Thymus (tissue), 11 donors: ENCODE measurements at regions not wholly inside any gene's neighbourhood (a gene's known extent, or its start where the extent isn't known, plus 50 kb on each side); places are given as distances from the start of the nearest gene placed in this dataset.
"Not testable (repeated sequence)": the region's sequence is repeated elsewhere in the genome, so short reads cannot be mapped to it uniquely, and the experiment has no call there.

Source experiments
- DNase-seq, 9 donors: peaks; one replicate each; pipeline ENCODE4 v3.0.0-alpha.2; 2013; ENCODE audit warnings: low spot score in 9 of 9, low read depth in 6 of 9, missing footprints in 1 of 9
- H3K27ac ChIP-seq, 2 donors: one replicate each; pipeline ENCODE4 v1.5.1; 2013; ENCODE audit warnings: control low read depth in 1 of 2, low read depth in 1 of 2, low read length in 1 of 2, mild to moderate bottlenecking in 1 of 2, moderate library complexity in 1 of 2
- H3K27me3 ChIP-seq, 2 donors: one replicate each; pipeline ENCODE4 v1.5.1; 2013; ENCODE audit warnings: low read length in 1 of 2; ENCODE audit not compliant: control insufficient read depth in 2 of 2, insufficient read depth in 1 of 2
- H3K36me3 ChIP-seq, 2 donors: one replicate each; pipeline ENCODE4 v1.5.1; 2013; ENCODE audit warnings: low read length in 1 of 2, mild to moderate bottlenecking in 1 of 2, moderate library complexity in 1 of 2; ENCODE audit not compliant: control insufficient read depth in 2 of 2, insufficient read depth in 2 of 2
- H3K4me1 ChIP-seq, 2 donors: one replicate each; pipeline ENCODE4 v1.5.1; 2013; ENCODE audit warnings: low read length in 2 of 2; ENCODE audit not compliant: control insufficient read depth in 2 of 2, insufficient read depth in 2 of 2
- H3K4me3 ChIP-seq, 2 donors: one replicate each; pipeline ENCODE4 v1.5.1; 2013; ENCODE audit warnings: low read length in 2 of 2, control low read depth in 1 of 2, mild to moderate bottlenecking in 1 of 2
- H3K9me3 ChIP-seq, 2 donors: one replicate each; pipeline ENCODE4 v1.5.1; 2013; ENCODE audit warnings: low read length in 1 of 2, mild to moderate bottlenecking in 1 of 2; ENCODE audit not compliant: control insufficient read depth in 2 of 2, insufficient read depth in 1 of 2
- whole genome bisulfite sequencing: extraction: QIAGEN DNeasy Blood & Tissue Kit; methylation state at CpG from one replicate; pipeline ENCODE4 v1.1.7; 2013; 5-methylcytosine and 5-hydroxymethylcytosine counted together
- donor health status: healthy.

GRCh38 chr6:81966968-81967367 lies 214.5 kb upstream of the TENT5A start:
- no peak overlapping the region for H3K27ac ChIP-seq
- H3K4me3 ChIP-seq, result no peak overlapping the region
- peaks cover 2 to 13% of the 10 kb centered on the region in 2 donors for H3K9me3 ChIP-seq
- WGBS, result 82% methylated on average over 2 of the region's 2 CpGs
- no peaks in the 10 kb centered on the region for H3K4me1 ChIP-seq
- DNase-seq, result no peak
- no peaks in the 10 kb centered on the region for H3K27me3 ChIP-seq
- no peaks in the 10 kb centered on the region for H3K36me3 ChIP-seq

- DNase-seq, result no peak
- no peak overlapping the region for H3K4me3 ChIP-seq
- peaks cover 0 to 3% of the 10 kb centered on the region in 2 donors for H3K9me3 ChIP-seq
- H3K27ac ChIP-seq, result no peak overlapping the region
- WGBS, result 91% methylated on average over 3 of the region's 3 CpGs
- H3K36me3 ChIP-seq, result no peaks in the 10 kb centered on the region
- H3K27me3 ChIP-seq, result no peaks in the 10 kb centered on the region
- no peaks in the 10 kb centered on the region for H3K4me1 ChIP-seq
These were observed 209.7 kb upstream of the TENT5A start for GRCh38 chr6:81962198-81962597.

GRCh38 chr6:81950877-81951276 lies 198.4 kb upstream of the TENT5A start:
- Histone ChIP-seq H3K4me3 (no peak overlapping the region), H3K36me3 (no peaks in the 10 kb centered on the region), H3K4me1 (no peaks in the 10 kb centered on the region), H3K27ac (no peak overlapping the region), H3K9me3 (no peaks in the 10 kb centered on the region), H3K27me3 (no peaks in the 10 kb centered on the region)
- no peak for DNase-seq
- 1% methylated on average over 1 of the region's 1 CpG for WGBS

- Histone ChIP-seq H3K9me3 (no peaks in the 10 kb centered on the region), H3K27me3 (no peaks in the 10 kb centered on the region), H3K4me3 (no peak overlapping the region), H3K4me1 (no peaks in the 10 kb centered on the region), H3K36me3 (no peaks in the 10 kb centered on the region), H3K27ac (no peak overlapping the region)
- DNase-seq, result no peak
These were observed 196.4 kb upstream of the TENT5A start for GRCh38 chr6:81948861-81949260.

- H3K4me3 ChIP-seq, H3K9me3 ChIP-seq, H3K36me3 ChIP-seq, H3K27ac ChIP-seq, H3K4me1 ChIP-seq, H3K27me3 ChIP-seq, DNase-seq: not testable (repeated sequence)
- 92% methylated on average over 4 of the region's 4 CpGs for WGBS
These were observed 195.7 kb upstream of the TENT5A start for GRCh38 chr6:81948196-81948595.

GRCh38 chr6:81944661-81945060 lies 192.2 kb upstream of the TENT5A start:
- Histone ChIP-seq H3K9me3 (no peaks in the 10 kb centered on the region), H3K4me3 (no peak overlapping the region), H3K36me3 (no peaks in the 10 kb centered on the region), H3K4me1 (no peaks in the 10 kb centered on the region), H3K27ac (no peak overlapping the region), H3K27me3 (no peaks in the 10 kb centered on the region)
- 91% methylated on average over 2 of the region's 2 CpGs for WGBS
- DNase-seq, result no peak

- H3K36me3 ChIP-seq, DNase-seq, H3K27ac ChIP-seq, H3K4me1 ChIP-seq, H3K27me3 ChIP-seq, H3K9me3 ChIP-seq, H3K4me3 ChIP-seq: not testable (repeated sequence)
- 89% methylated on average over 2 of the region's 3 CpGs for WGBS
These were observed 190.4 kb upstream of the TENT5A start for GRCh38 chr6:81942842-81943241.

- no peak overlapping the region for H3K27ac ChIP-seq
- H3K27me3 ChIP-seq, result no peaks in the 10 kb centered on the region
- no peak for DNase-seq
- no peaks in the 10 kb centered on the region for H3K36me3 ChIP-seq
- no peak overlapping the region for H3K4me3 ChIP-seq
- 98% methylated on average over 3 of the region's 3 CpGs for WGBS
- no peaks in the 10 kb centered on the region for H3K9me3 ChIP-seq
- no peaks in the 10 kb centered on the region for H3K4me1 ChIP-seq
These were observed 189.5 kb upstream of the TENT5A start for GRCh38 chr6:81942067-81942370.

- no peak for DNase-seq
- WGBS, result 79% methylated on average over 1 of the region's 1 CpG
- H3K4me1 ChIP-seq, result no peaks in the 10 kb centered on the region
- no peak overlapping the region for H3K4me3 ChIP-seq
- no peaks in the 10 kb centered on the region for H3K27me3 ChIP-seq
- no peaks in the 10 kb centered on the region for H3K36me3 ChIP-seq
- no peak overlapping the region for H3K27ac ChIP-seq
- no peaks in the 10 kb centered on the region for H3K9me3 ChIP-seq
These were observed 188.0 kb upstream of the TENT5A start for GRCh38 chr6:81940451-81940985.

- WGBS, result 86% methylated on average over 3 of the region's 3 CpGs
- no peak for DNase-seq
- Histone ChIP-seq H3K9me3 (no peaks in the 10 kb centered on the region), H3K36me3 (no peaks in the 10 kb centered on the region), H3K27me3 (no peaks in the 10 kb centered on the region), H3K4me1 (no peaks in the 10 kb centered on the region), H3K27ac (no peak overlapping the region), H3K4me3 (no peak overlapping the region)
These were observed 187.3 kb upstream of the TENT5A start for GRCh38 chr6:81939766-81940165.
